Body of pancreas (tissue), 4 donors: ENCODE measurements at regions not wholly inside any gene's neighbourhood (a gene's known extent, or its start where the extent isn't known, plus 50 kb on each side); places are given as distances from the start of the nearest gene placed in this dataset.

Experiments used
- ATAC-seq: fragments of 150-250 bp; one replicate; pipeline ENCODE4 v1.9.1; 2016
- DNase-seq, 4 donors: peaks; one replicate each; pipeline ENCODE4 v3.0.0-alpha.2; 2019
- H3K27ac ChIP-seq, 4 donors: fragments of 200-600 bp; sonication (generic); 1 replicate in 3 of 4; 2 replicates in 1 of 4; pipeline versions ENCODE4 v1.5.1 to v1.6.1; 2016 to 2019; ENCODE audit warnings: mild to moderate bottlenecking in 1 of 4, mixed read lengths in 1 of 4, moderate library complexity in 1 of 4
- H3K27me3 ChIP-seq, 2 donors: fragments of 200-600 bp; sonication (generic); one replicate each; pipeline ENCODE4 v1.6.0; 2016; ENCODE audit warnings: mild to moderate bottlenecking in 1 of 2
- H3K36me3 ChIP-seq, 2 donors: fragments of 200-600 bp; sonication (generic); replicated peaks in 1 of 2; 2 replicates each; pipeline ENCODE4 v1.5.1; 2016; ENCODE audit warnings: low read depth in 2 of 2; ENCODE audit not compliant: insufficient read depth in 1 of 2
- H3K4me1 ChIP-seq: fragments of 200-600 bp; sonication (generic); one replicate; pipeline ENCODE4 v1.6.0; 2016
- H3K4me3 ChIP-seq, 2 donors: fragments of 200-600 bp; sonication (generic); 1 replicate in 1 of 2; 2 replicates in 1 of 2; pipeline ENCODE4 v1.5.1; 2016 to 2019
- H3K9me3 ChIP-seq, 3 donors: fragments of 200-600 bp; sonication (generic); 1 replicate in 2 of 3; 2 replicates in 1 of 3; pipeline ENCODE4 v1.5.1; 2016
- CTCF ChIP-seq, 7 experiments: fragments of 450-650 bp in 4 of 7; fragments of 200-600 bp in 3 of 7; sonication (generic) in 3 of 7; IDR thresholded peaks; one replicate each; pipeline ENCODE4 v1.5.1; 2016 to 2019; ENCODE audit warnings: antibody characterized with exemption in 7 of 7
- POLR2A ChIP-seq, 3 donors: fragments of 450-650 bp; IDR thresholded peaks; one replicate each; pipeline ENCODE4 v1.6.1; 2016; ENCODE audit warnings: antibody characterized with exemption in 3 of 3, mild to moderate bottlenecking in 2 of 3
- WGBS, 2 donors: methylation state at CpG; one replicate each; pipeline ENCODE4 v1.1.5; 2017; 5-methylcytosine and 5-hydroxymethylcytosine counted together
- intact Hi-C: fragments of 100-400 bp; cut with DNase I; formaldehyde crosslinking; loops from one replicate; pipeline ENCODE4 v1.15.1; 2023

DNA sequence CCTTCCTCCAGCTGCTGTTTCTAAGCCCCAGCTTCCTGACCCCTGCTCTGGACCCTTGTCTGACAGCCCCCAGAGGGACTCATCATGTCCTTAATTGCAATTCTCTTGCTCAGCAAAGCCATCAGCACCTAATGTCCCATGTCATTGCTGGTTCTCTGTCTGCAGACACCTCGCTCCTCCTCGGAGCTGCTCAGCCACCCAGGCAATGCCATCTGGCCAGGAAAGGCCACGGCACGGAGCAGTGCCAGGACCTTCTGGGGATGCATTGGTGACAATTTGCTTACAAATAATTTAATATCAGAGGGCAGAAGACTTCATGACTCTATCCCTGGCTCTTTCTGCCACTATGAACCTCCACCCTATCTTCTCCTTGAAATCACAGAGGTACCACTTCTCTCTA is 107.0 kb upstream of the THY1 start:
- intact Hi-C loops, result no loop called here
- DNase-seq, result no peak

GRCh38 chr11:119529063-119529845 is 106.3 kb upstream of the THY1 start:
- Histone ChIP-seq H3K4me3 (no peak overlapping the region), H3K36me3 (no peaks in the 10 kb centered on the region), H3K4me1 (peaks cover 8% of the 10 kb centered on the region), H3K27me3 (no peaks in the 10 kb centered on the region), H3K27ac (no peak overlapping the region), H3K9me3 (no peaks in the 10 kb centered on the region)
- TF ChIP-seq CTCF (IDR thresholded peaks at IDR 0.05), result no peak
- TF ChIP-seq POLR2A (IDR thresholded peaks at IDR 0.05), result no peak
- DNase-seq (no peak), ATAC-seq (no peak)
- intact Hi-C loops, result no loop called here
- WGBS, 2 donors, result 73 to 76% methylated on average over 9 to 11 of the region's 11 CpGs

More for the DNA sequence above, 107.0 kb upstream of the THY1 start:
- Histone ChIP-seq H3K27me3 (no peaks in the 10 kb centered on the region), H3K4me1 (peaks cover 9% of the 10 kb centered on the region), H3K27ac (no peak overlapping the region), H3K4me3 (no peak overlapping the region), H3K36me3 (no peaks in the 10 kb centered on the region), H3K9me3 (no peaks in the 10 kb centered on the region)
- no peak for TF ChIP-seq POLR2A (IDR thresholded peaks at IDR 0.05)
- no peak for TF ChIP-seq CTCF (IDR thresholded peaks at IDR 0.05)
- 45 to 60% methylated on average over 4 of the region's 4 CpGs for WGBS, 2 donors
- ATAC-seq, result no peak

DNA sequence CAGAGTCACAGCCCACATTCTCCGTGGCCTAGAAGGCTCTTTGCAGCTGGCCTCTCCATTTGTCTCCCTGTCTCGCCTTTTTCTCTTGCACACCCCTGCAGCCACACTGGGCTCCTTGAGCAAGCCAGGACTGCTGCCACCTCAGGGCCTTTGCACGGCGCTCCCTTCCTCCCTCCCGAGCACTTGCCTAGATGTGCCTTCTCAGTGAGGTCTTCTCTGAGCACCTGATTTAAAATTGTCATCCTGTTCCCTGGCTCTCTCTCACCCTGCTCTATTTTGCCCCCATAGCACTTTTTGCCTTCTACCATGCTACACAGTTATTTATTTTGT is 102.9 kb upstream of the THY1 start:
- Histone ChIP-seq H3K27ac (no peak overlapping the region), H3K9me3 (no peaks in the 10 kb centered on the region), H3K4me1 (no peaks in the 10 kb centered on the region), H3K4me3 (no peak overlapping the region), H3K27me3 (no peaks in the 10 kb centered on the region), H3K36me3 (no peaks in the 10 kb centered on the region)
- WGBS, 2 donors, result 83 to 85% methylated on average over 5 of the region's 5 CpGs
- DNase-seq, result no peak
- intact Hi-C loops, result no loop called here
- no peak for ATAC-seq
- TF ChIP-seq POLR2A (IDR thresholded peaks at IDR 0.05) (no peak), CTCF (IDR thresholded peaks at IDR 0.05) (no peak)

DNA sequence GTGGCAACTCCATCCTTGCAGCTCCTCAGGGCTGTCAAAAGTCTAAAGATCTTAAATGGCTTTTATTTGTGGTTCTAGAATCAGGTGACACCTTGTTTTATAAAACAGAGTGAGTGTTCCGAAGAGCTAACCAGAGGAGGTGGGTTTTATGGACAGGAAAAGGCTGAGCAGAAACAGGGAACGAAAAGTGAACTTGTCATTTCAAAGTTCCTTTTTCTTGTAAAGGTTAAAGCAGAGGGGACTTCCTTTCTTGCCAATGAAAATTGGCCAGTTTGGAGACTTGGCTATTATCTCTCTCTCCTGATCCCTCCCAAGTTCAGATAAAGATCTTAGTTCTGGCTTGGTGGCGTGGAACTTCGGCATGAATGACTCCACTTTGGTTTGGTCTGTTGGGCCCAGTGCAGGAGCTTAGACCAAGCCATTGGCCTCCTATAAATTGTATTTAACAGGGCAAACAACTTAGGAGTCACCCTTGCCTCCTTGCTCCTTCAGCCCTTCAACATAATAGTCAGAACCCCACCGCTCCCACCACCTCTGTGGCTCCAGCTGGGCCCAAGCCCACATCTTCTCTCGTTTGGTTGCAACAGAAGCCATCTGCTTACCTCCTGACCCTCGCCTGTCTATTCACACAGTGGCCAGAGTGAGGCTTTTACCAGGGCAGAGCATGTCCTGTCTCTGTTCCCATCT is 102.4 kb upstream of the THY1 start:
- Histone ChIP-seq H3K36me3 (no peaks in the 10 kb centered on the region), H3K27ac (no peak overlapping the region), H3K4me1 (no peaks in the 10 kb centered on the region), H3K4me3 (no peak overlapping the region), H3K27me3 (no peaks in the 10 kb centered on the region), H3K9me3 (no peaks in the 10 kb centered on the region)
- no peak for ATAC-seq
- TF ChIP-seq POLR2A (IDR thresholded peaks at IDR 0.05), result no peak
- DNase-seq, result no peak
- intact Hi-C loops, result no loop called here
- WGBS, 2 donors, result 55 to 77% methylated on average over 6 to 7 of the region's 7 CpGs

GRCh38 chr11:119523539-119524157 is 100.7 kb upstream of the THY1 start:
- DNase-seq (no peak), ATAC-seq (no peak)
- Histone ChIP-seq H3K27ac (no peak overlapping the region), H3K4me3 (no peak overlapping the region), H3K4me1 (no peaks in the 10 kb centered on the region), H3K9me3 (no peaks in the 10 kb centered on the region), H3K27me3 (no peaks in the 10 kb centered on the region), H3K36me3 (no peaks in the 10 kb centered on the region)
- WGBS, 2 donors, result 79 to 83% methylated on average over 12 of the region's 12 CpGs
- TF ChIP-seq POLR2A (IDR thresholded peaks at IDR 0.05) (no peak), CTCF (IDR thresholded peaks at IDR 0.05) (no peak)
- intact Hi-C loops, result no loop called here
